Testis (tissue), 2 donors: ENCODE measurements at regions not wholly inside any gene's neighbourhood (a gene's known extent, or its start where the extent isn't known, plus 50 kb on each side); places are given as distances from the start of the nearest gene placed in this dataset.

ENCODE experiments used
- DNase-seq: peaks from one replicate; pipeline ENCODE4 v3.0.0-alpha.2; 2019
- H3K27ac ChIP-seq, 2 donors: fragments of 200-600 bp; sonication (generic); one replicate each; pipeline ENCODE4 v1.5.1; 2019
- H3K27me3 ChIP-seq: fragments of 200-600 bp; sonication (generic); one replicate; pipeline ENCODE4 v1.5.1; 2019
- H3K36me3 ChIP-seq: fragments of 200-600 bp; sonication (generic); one replicate; pipeline ENCODE4 v1.5.1; 2017; ENCODE audit warnings: low read depth; ENCODE audit errors: missing control alignments
- H3K4me1 ChIP-seq: fragments of 200-600 bp; sonication (generic); one replicate; pipeline ENCODE4 v1.5.1; 2019
- H3K4me3 ChIP-seq, 2 donors: fragments of 200-600 bp; sonication (generic); one replicate each; pipeline ENCODE4 v1.5.1; 2017 to 2019
- H3K9me3 ChIP-seq: fragments of 200-600 bp; sonication (generic); one replicate; pipeline ENCODE4 v1.5.1; 2017
- CTCF ChIP-seq, 3 experiments: fragments of 450-650 bp in 2 of 3; fragments of 200-600 bp in 1 of 3; sonication (generic) in 1 of 3; IDR thresholded peaks; one replicate each; pipeline ENCODE4 v1.5.1; 2016 to 2019; ENCODE audit warnings: antibody characterized with exemption in 3 of 3, mild to moderate bottlenecking in 2 of 3, moderate library complexity in 1 of 3
- POLR2A ChIP-seq: fragments of 450-650 bp; IDR thresholded peaks from one replicate; pipeline ENCODE4 v1.6.1; 2017; ENCODE audit warnings: antibody characterized with exemption, mild to moderate bottlenecking, moderate library complexity
- WGBS, 2 donors: methylation state at CpG; one replicate each; pipeline ENCODE4 v1.1.5; 2018; 5-methylcytosine and 5-hydroxymethylcytosine counted together
- intact Hi-C: fragments of 100-400 bp; cut with DNase I; formaldehyde crosslinking; loops from one replicate; pipeline ENCODE4 v1.15.1; 2023; ENCODE audit warnings: low total_unique reads

GRCh38 chr10:53548664-53549063 lies 776.1 kb upstream of the MBL2 start:
- WGBS, 2 donors = 93 to 95% methylated on average over 1 of the region's 1 CpG
- intact Hi-C loops = no loop called here

GRCh38 chr10:53547364-53547763 lies 774.8 kb upstream of the MBL2 start:
- intact Hi-C loops = no loop called here
- WGBS, 2 donors = 73 to 83% methylated on average over 1 of the region's 1 CpG
- TF ChIP-seq CTCF (IDR thresholded peaks at IDR 0.05) (no peak), POLR2A (no peak)

More at GRCh38 chr10:53548664-53549063, 776.1 kb upstream of the MBL2 start:
- TF ChIP-seq POLR2A = no peak
- no peak for TF ChIP-seq CTCF (IDR thresholded peaks at IDR 0.05)
- Histone ChIP-seq H3K9me3 (no peaks in the 10 kb centered on the region), H3K4me3 (no peak overlapping the region), H3K36me3 (no peaks in the 10 kb centered on the region), H3K4me1 (no peaks in the 10 kb centered on the region), H3K27me3 (no peaks in the 10 kb centered on the region), H3K27ac (no peak overlapping the region)
- no peak for DNase-seq

GRCh38 chr10:53543410-53543809 lies 770.8 kb upstream of the MBL2 start:
- no peak overlapping the region for H3K4me3 ChIP-seq
- no peak overlapping the region for H3K27ac ChIP-seq
- intact Hi-C loops = no loop called here
- no peaks in the 10 kb centered on the region for H3K9me3 ChIP-seq
- H3K4me1 ChIP-seq = no peaks in the 10 kb centered on the region
- no peak for DNase-seq
- 89 to 100% methylated on average over 2 of the region's 2 CpGs for WGBS, 2 donors
- no peaks in the 10 kb centered on the region for H3K36me3 ChIP-seq
- no peaks in the 10 kb centered on the region for H3K27me3 ChIP-seq
- TF ChIP-seq POLR2A = no peak
- TF ChIP-seq CTCF (IDR thresholded peaks at IDR 0.05) = no peak

More at GRCh38 chr10:53547364-53547763, 774.8 kb upstream of the MBL2 start:
- H3K4me1 ChIP-seq = no peaks in the 10 kb centered on the region
- H3K27me3 ChIP-seq = no peaks in the 10 kb centered on the region
- H3K36me3 ChIP-seq = no peaks in the 10 kb centered on the region
- no peaks in the 10 kb centered on the region for H3K9me3 ChIP-seq
- H3K4me3 ChIP-seq = no peak overlapping the region
- no peak for DNase-seq
- H3K27ac ChIP-seq = no peak overlapping the region

GRCh38 chr10:53537508-53537907 lies 764.9 kb upstream of the MBL2 start:
- TF ChIP-seq CTCF (IDR thresholded peaks at IDR 0.05) (no peak), POLR2A (no peak)
- H3K9me3 ChIP-seq = no peaks in the 10 kb centered on the region
- no peaks in the 10 kb centered on the region for H3K27me3 ChIP-seq
- DNase-seq = no peak
- no peaks in the 10 kb centered on the region for H3K36me3 ChIP-seq
- H3K4me1 ChIP-seq = no peaks in the 10 kb centered on the region
- no peak overlapping the region for H3K27ac ChIP-seq
- intact Hi-C loops = no loop called here
- no peak overlapping the region for H3K4me3 ChIP-seq

GRCh38 chr10:53536322-53536721 lies 763.7 kb upstream of the MBL2 start:
- WGBS, 2 donors = 76 to 87% methylated on average over 5 of the region's 5 CpGs
- H3K36me3 ChIP-seq = no peaks in the 10 kb centered on the region

More at GRCh38 chr10:53536322-53536721, 763.7 kb upstream of the MBL2 start:
- Histone ChIP-seq H3K27me3 (no peaks in the 10 kb centered on the region), H3K4me3 (no peak overlapping the region), H3K9me3 (no peaks in the 10 kb centered on the region), H3K4me1 (no peaks in the 10 kb centered on the region), H3K27ac (no peak overlapping the region)
- intact Hi-C loops = no loop called here
- no peak for DNase-seq
- TF ChIP-seq CTCF (IDR thresholded peaks at IDR 0.05) (no peak), POLR2A (no peak)
